Activated CD4-positive, alpha-beta memory T cell treated with anti-CD3 and anti-CD28 coated beads, Interleukin-2, amount 10 ng/mL, durations not matched to agents 7 days and 5 days (primary cell): ENCODE measurements at regions not wholly inside any gene's neighbourhood (a gene's known extent, or its start where the extent isn't known, plus 50 kb on each side); places are given as distances from the start of the nearest gene placed in this dataset.

Experiments used
- CTCF ChIA-PET: fragments of 350-600 bp; sonication (Branson Sonifier 250); formaldehyde crosslinking; loops from one replicate; lab custom pipeline; 2021; ENCODE audit warnings: antibody characterized with exemption, inconsistent platforms; lab: Charles Lee
- POLR2A ChIA-PET: fragments of 350-600 bp; sonication (Branson Sonifier 250); formaldehyde crosslinking; loops from one replicate; lab custom pipeline; 2021; ENCODE audit warnings: antibody characterized with exemption; lab: Charles Lee
- DNase-seq: peaks from one replicate; pipeline ENCODE4 v3.0.0-alpha.2; 2020
- H3K27ac Mint-ChIP-seq: one replicate; pipeline ENCODE4 v1.8.0; 2021; ENCODE audit warnings: mild to moderate bottlenecking, mixed read lengths
- H3K27me3 Mint-ChIP-seq: one replicate; pipeline ENCODE4 v1.8.0; 2021; ENCODE audit warnings: mixed read lengths
- H3K36me3 Mint-ChIP-seq: one replicate; pipeline ENCODE4 v1.8.0; 2021; ENCODE audit warnings: low read depth, mixed read lengths
- H3K4me1 Mint-ChIP-seq: one replicate; pipeline ENCODE4 v1.8.0; 2021; ENCODE audit warnings: mixed read lengths
- H3K4me3 Mint-ChIP-seq: one replicate; pipeline ENCODE4 v1.8.0; 2021; ENCODE audit warnings: mild to moderate bottlenecking, mixed read lengths
- H3K9me3 Mint-ChIP-seq: one replicate; pipeline ENCODE4 v1.8.0; 2021; ENCODE audit warnings: mixed read lengths

DNA sequence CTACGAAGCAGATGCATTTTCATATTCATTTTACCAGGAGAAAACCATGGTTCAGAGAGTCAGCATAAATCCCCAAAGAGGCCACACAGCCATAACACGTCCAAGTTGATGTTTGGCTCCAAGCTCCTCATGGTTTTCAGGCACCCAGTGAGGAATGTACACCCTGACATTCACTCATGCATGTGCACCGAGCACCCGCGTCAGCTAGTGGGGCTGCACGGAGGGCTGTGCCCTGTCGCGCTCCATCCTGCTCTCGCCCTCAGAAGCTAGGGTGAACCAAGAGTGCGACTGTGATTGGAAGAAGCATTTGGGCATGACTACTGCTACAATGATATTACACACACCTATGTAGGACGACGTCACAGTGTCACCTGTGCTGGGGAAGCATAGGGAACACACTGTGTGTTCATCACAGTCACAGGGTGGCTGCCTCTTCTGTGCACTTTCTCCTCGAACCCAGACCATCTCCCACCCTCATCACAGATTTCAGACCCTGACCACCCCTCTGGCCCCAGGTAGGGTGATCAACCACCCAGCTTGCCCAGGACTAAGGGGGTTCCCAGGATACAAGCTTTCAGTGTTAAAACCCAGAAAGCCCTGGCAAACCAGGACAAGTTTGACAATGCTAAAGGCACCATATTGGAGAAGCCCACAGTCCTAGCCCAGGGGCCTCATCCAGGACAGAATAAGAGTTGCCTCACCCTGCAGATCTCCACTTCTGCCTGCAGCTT, 148.6 kb upstream of the ZNF507 start:
- Mint-ChIP-seq H3K36me3 (no peaks in the 10 kb centered on the region), H3K27ac (no peak overlapping the region), H3K4me1 (peaks cover 9% of the 10 kb centered on the region), H3K9me3 (no peaks in the 10 kb centered on the region), H3K4me3 (no peak overlapping the region), H3K27me3 (peaks cover 2% of the 10 kb centered on the region)
- ChIA-PET CTCF (interaction anchor here (1.1 kb wide), 1 partner anchor 28 kb away, joined by 4 read pairs; no protein-coding TSS in a partner anchor), POLR2A (no interaction called here)
- no peak for DNase-seq

DNA sequence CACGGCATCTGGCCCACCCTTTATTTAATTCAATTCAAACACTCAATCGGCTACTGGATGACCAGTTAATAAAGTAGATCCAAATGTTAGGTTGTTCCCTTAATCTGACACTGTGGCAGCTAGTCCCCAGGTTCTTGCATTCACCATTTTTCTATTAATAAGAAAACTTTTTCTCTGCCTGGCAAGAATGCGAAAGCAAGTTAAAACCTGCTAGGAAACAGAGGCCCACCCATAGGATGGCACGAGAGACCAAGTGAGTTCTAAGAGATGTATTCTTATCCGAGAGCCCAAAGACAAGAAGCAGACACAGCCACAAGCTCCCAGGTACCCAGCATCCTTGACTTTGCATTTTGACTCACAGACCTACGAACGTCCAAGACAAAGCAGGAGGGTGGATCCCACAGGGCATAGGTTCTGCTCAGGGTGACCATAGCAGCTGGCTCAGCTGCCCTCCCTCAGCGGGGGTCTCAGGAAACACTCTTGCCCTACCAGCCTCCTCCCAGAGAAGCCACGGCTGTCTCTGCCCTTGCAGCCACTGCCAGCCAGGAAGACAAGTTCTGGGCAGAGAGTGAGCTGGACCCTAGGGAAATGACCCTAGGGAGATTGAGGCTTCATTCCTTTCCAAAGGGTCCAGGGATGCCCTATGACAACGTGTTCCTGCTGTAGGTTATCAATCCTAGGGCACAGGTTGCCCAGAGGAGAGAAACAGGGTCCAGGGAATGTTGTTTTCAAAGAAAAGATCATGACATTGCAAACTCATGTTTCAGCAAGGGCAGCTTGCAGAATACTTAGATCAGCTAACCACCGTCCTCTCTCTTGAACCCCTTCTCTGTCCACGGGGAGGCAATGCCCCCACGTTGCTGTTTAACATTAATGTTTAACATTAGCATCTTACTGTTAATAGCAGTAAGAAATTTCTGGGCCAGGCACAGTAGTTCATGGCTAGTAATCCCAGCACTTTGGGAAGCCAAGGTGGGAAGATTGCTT, 147.2 kb upstream of the ZNF507 start:
- Mint-ChIP-seq H3K4me1 (peaks cover 12% of the 10 kb centered on the region), H3K27me3 (peaks cover 2% of the 10 kb centered on the region)
- POLR2A ChIA-PET, result no interaction called here

DNA sequence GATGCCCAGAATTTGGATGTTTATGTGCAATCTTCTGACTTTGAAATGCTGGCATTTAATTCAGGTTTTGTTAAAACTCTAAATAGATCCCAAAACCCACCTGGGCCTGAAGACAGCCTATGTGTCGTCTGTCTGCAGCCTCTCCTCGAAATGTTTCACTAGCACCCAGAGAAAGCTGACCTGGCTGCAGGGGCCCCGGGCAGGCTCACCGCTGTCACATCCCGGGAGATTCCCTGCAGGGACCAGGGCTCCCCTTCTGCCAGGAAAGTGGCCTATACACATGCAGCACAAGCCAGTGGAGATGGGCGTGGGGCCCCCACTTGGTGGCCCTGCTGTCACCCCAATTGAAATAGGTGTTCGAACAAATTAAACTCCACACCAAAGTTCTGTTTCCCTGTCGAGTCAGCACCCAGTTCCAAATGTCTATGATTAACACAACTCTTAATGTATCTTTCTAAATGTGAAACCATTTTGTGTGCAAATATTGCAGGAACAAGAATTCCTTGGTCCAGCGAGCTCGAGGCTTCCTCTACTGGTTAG, 145.8 kb upstream of the ZNF507 start:
- Mint-ChIP-seq H3K4me1 (peaks cover 12% of the 10 kb centered on the region), H3K27ac (no peak overlapping the region), H3K36me3 (no peaks in the 10 kb centered on the region), H3K4me3 (no peak overlapping the region), H3K27me3 (peaks cover 2% of the 10 kb centered on the region), H3K9me3 (no peaks in the 10 kb centered on the region)
- ChIA-PET POLR2A (no interaction called here), CTCF (no interaction called here)
- DNase-seq, result no peak

More for the DNA sequence above, 147.2 kb upstream of the ZNF507 start:
- DNase-seq, result no peak
- H3K4me3 Mint-ChIP-seq, result no peak overlapping the region
- no peak overlapping the region for H3K27ac Mint-ChIP-seq
- H3K9me3 Mint-ChIP-seq, result no peaks in the 10 kb centered on the region
- CTCF ChIA-PET, result no interaction called here
- H3K36me3 Mint-ChIP-seq, result no peaks in the 10 kb centered on the region

DNA sequence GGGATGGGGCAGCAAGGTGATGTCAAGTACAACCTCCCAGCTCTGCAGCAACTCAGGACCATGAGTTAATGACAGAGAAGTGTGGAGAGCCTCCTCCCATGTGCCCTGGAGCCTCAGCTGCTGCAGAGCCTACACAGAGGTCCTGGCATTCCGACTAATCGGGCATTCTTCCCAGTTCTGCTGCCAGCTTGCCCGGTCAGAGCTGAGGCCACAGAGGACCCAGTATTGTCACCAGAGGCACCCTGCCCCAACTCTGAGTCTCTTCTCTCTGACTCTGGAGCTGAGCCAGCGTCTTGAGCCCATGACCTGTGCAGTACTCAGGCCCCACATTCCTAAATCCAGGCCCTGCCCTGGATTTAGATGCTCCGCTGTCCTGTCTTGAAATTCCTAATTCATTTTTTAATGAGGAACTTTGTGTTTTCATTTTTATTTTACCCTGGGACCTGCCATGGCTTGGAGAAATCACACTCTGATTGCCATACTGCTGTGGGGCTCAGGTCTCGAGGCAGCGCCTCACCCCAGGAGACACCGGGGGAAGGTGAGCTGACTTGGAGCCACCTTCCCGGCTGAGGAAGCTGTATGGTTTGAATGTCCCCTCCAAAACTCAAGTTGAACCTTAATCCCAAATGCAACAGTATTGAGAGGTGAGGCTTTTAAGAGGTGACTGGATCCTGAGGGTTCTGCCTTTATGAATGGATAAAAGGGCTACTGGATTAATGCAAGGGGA, 144.9 kb upstream of the ZNF507 start:
- DNase-seq, result no peak
- no peaks in the 10 kb centered on the region for H3K36me3 Mint-ChIP-seq
- no peak overlapping the region for H3K27ac Mint-ChIP-seq
- ChIA-PET CTCF (interaction anchor here (1.8 kb wide), 1 partner anchor 24 kb away, joined by 15 read pairs; no protein-coding TSS in a partner anchor), POLR2A (no interaction called here)
- no peak overlapping the region for H3K4me3 Mint-ChIP-seq
- peaks cover 2% of the 10 kb centered on the region for H3K27me3 Mint-ChIP-seq
- no peaks in the 10 kb centered on the region for H3K9me3 Mint-ChIP-seq
- H3K4me1 Mint-ChIP-seq, result peaks cover 12% of the 10 kb centered on the region

DNA sequence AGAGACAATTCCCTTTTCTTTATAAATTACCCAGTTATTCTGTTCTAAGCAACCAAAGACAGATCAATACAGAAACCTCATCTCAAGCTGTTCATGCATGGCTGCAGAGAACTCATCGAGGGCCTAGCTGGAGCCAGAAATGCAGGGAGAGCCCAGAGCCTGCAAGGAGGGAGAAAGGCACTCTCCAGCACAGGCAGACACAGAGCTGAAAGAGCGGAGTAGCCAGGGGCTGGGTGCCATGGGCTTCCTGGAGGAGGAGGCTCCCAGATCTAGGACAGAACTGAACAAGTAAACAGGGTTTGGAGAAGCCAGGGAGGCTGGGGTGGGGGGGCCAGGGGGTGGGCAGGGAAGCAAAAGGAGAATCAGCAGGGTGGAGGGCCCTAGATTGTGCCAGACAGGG, 144.2 kb upstream of the ZNF507 start:
- POLR2A ChIA-PET, result interaction anchor here (1.5 kb wide), 1 partner anchor 23 kb away, joined by 3 read pairs; no protein-coding TSS in a partner anchor
- Mint-ChIP-seq H3K4me1 (peaks cover 12% of the 10 kb centered on the region), H3K27ac (no peak overlapping the region), H3K27me3 (peaks cover 2% of the 10 kb centered on the region), H3K36me3 (no peaks in the 10 kb centered on the region), H3K9me3 (no peaks in the 10 kb centered on the region), H3K4me3 (no peak overlapping the region)
- CTCF ChIA-PET, result interaction anchor here (1.8 kb wide), 1 partner anchor 24 kb away, joined by 15 read pairs; no protein-coding TSS in a partner anchor
- DNase-seq, result no peak

DNA sequence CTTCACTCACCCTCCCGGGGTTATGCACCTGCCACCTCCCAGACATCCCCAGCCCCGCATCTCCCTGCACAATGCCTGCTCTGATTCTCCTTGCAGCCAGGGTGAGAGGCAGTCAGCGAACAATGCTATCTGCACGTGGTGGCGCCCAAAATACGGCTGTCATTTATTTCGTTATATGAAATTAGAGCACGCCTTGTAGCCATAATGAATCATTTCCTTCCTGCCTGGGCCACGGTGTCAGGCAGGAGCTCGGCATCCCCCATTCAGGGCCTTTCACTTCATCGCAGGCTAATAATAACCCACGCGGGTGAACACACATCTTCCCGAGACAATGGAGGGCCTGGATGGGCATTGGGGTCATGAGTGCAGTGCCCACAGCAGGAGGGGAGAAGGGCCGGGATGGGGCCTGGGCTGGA, 143.8 kb upstream of the ZNF507 start:
- Mint-ChIP-seq H3K36me3 (no peaks in the 10 kb centered on the region), H3K27ac (no peak overlapping the region), H3K4me1 (peaks cover 12% of the 10 kb centered on the region), H3K27me3 (peaks cover 2% of the 10 kb centered on the region), H3K9me3 (no peaks in the 10 kb centered on the region), H3K4me3 (no peak overlapping the region)
- ChIA-PET CTCF (interaction anchor here (1.8 kb wide), 1 partner anchor 23 kb away, joined by 15 read pairs; no protein-coding TSS in a partner anchor), POLR2A (interaction anchor here (1.5 kb wide), 1 partner anchor 23 kb away, joined by 3 read pairs; no protein-coding TSS in a partner anchor)
- peak; percentile 41 for DNase-seq

DNA sequence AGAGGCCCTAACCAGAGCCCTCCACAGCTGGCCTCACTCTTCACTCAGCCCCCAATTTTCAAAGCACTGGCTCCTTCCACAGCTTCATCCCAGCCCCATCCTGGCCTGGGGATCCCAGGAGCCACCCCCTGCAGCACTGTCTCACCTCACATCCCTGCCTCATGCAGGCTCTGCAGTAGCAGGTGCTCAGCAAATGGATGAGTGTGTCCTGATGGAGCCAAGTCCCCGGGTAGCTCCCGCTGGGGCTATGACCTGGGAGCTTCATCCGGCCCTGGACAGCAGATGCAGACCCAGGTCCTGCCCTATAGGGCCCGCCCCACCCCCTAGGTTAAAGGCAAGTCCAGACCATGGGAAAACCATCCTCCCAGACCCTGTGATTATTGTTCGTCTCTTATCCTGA, 143.2 kb upstream of the ZNF507 start:
- no peak for DNase-seq
- H3K36me3 Mint-ChIP-seq, result no peaks in the 10 kb centered on the region
- ChIA-PET CTCF (interaction anchor here (1.8 kb wide), 1 partner anchor 23 kb away, joined by 15 read pairs; no protein-coding TSS in a partner anchor), POLR2A (interaction anchor here (1.5 kb wide), 1 partner anchor 22 kb away, joined by 3 read pairs; no protein-coding TSS in a partner anchor)
- no peak overlapping the region for H3K27ac Mint-ChIP-seq
- no peaks in the 10 kb centered on the region for H3K9me3 Mint-ChIP-seq
- H3K27me3 Mint-ChIP-seq, result peaks cover 2% of the 10 kb centered on the region
- no peak overlapping the region for H3K4me3 Mint-ChIP-seq
- H3K4me1 Mint-ChIP-seq, result peaks cover 12% of the 10 kb centered on the region

DNA sequence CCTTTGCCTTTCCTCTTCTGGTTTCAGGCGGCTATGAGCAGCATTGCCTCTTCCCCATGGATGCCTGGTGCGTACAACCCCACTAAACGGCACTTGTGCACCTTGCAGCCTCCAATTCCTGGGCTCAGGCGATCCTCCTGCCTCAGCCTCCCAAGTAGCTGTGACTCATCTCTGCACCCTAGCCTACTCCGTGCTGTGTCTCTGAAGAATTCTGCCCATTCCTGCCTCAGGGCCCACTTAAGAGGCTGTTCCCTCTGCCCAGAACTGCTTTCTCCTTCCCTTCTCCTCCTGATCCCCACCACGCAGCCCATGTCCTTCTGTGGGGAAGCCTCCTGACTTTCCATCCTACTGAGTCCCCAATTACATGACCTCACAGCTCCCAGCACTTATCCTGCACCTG, 142.2 kb upstream of the ZNF507 start:
- no peaks in the 10 kb centered on the region for H3K9me3 Mint-ChIP-seq
- CTCF ChIA-PET, result no interaction called here
- H3K27me3 Mint-ChIP-seq, result peaks cover 2% of the 10 kb centered on the region
- POLR2A ChIA-PET, result no interaction called here
- peaks cover 12% of the 10 kb centered on the region for H3K4me1 Mint-ChIP-seq
- DNase-seq, result no peak
- H3K4me3 Mint-ChIP-seq, result no peak overlapping the region
- no peaks in the 10 kb centered on the region for H3K36me3 Mint-ChIP-seq
- H3K27ac Mint-ChIP-seq, result no peak overlapping the region

DNA sequence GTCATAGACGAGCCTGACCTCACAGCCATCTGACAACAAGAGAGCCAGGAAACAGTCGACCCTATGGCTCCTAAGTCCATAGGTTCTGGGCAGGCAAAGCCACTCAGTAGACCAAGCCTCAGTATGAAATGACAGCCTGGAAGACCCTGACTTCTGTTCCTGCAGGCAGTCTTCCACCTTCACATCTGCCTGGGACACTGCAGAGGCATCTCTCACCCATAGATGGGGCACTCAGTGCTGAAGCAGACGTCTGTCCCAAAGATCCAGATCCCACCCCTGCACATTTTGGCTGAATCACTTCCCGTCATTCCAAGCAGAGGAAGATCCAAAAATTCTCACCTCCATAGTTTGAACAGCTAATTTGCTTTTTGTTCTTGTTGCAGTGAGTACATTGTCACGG, 139.3 kb upstream of the ZNF507 start:
- peaks cover 8% of the 10 kb centered on the region for H3K27me3 Mint-ChIP-seq
- no peak for DNase-seq
- no peak overlapping the region for H3K4me3 Mint-ChIP-seq
- no peaks in the 10 kb centered on the region for H3K9me3 Mint-ChIP-seq
- peaks cover 9% of the 10 kb centered on the region for H3K4me1 Mint-ChIP-seq
- ChIA-PET CTCF (no interaction called here), POLR2A (no interaction called here)
- H3K27ac Mint-ChIP-seq, result no peak overlapping the region
- no peaks in the 10 kb centered on the region for H3K36me3 Mint-ChIP-seq

DNA sequence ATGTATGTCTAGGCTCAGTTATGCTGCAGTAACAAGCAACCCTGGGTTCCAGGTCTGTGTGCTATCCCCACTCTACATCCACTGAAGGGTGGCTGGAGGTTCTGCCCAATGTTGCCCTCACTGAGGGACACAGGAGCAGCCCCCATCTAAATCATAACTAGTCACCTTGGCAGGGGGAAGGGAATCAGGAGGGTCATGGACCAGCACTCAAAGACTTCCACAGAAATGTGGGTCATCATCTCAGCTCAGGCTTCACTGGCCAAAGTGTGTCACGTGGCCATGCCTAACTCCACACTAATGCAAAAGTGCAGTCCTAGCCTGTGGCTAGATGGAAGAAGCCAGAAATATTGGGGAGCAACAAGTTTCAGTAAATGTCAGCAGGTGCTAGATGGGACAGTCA, 137.3 kb upstream of the ZNF507 start:
- H3K27ac Mint-ChIP-seq, result no peak overlapping the region
- no peaks in the 10 kb centered on the region for H3K9me3 Mint-ChIP-seq
- peaks cover 11% of the 10 kb centered on the region for H3K27me3 Mint-ChIP-seq
- no peak overlapping the region for H3K4me3 Mint-ChIP-seq
- no peaks in the 10 kb centered on the region for H3K4me1 Mint-ChIP-seq
- ChIA-PET CTCF (no interaction called here), POLR2A (no interaction called here)
- no peaks in the 10 kb centered on the region for H3K36me3 Mint-ChIP-seq
- no peak for DNase-seq

DNA sequence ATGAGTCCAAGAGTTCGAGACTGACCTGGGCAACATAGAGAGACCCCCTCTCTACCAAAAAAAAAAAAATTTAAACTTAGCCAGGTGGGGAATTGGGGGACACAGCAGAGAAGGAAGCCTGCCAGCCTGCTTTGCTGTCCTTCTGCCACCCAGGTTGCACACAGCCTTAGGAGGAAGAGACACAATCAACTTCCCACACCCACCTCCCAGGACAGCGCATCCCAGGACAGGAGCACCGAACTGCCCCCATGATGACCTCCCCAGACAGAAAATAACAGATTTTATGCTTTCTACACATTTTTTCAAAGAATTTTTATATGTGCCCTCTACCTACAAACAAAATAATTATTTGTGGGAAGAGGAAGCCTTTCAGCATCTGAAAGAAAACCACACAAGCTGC, 126.0 kb upstream of the ZNF507 start:
- CTCF ChIA-PET, result no interaction called here
- Mint-ChIP-seq H3K4me1 (peaks cover 8% of the 10 kb centered on the region), H3K27ac (no peak overlapping the region), H3K9me3 (no peaks in the 10 kb centered on the region), H3K4me3 (no peak overlapping the region), H3K36me3 (no peaks in the 10 kb centered on the region), H3K27me3 (peaks cover 25% of the 10 kb centered on the region)
- no peak for DNase-seq
- POLR2A ChIA-PET, result no interaction called here

DNA sequence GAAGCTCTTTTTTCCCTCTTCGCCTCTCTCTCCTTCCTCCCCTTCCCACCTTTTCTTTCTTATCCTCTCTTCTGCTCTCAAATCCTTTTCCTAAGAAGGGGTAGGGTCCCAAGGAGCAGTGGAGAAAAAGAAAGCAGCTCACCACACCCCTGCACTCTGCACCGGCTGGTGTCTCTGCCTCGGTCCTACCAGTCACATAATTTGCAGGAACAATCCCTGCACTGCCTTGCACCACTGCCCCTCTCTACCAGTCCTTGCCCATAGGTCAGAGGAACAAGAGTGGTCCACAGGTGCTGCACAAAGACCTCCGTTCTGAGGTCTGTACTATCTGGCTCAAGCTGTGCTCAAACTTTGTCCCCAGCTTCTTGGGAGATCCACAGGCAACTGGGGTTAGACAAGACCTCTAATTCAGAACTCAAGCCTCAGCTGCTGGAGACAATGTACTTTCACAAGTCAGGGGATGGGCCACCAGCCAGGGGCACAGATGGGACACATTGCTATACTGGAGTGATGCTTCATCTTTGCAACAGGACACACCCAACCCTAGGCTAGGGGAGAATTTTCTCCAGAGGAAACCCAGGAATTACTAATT, 125.4 kb upstream of the ZNF507 start:
- CTCF ChIA-PET, result no interaction called here
- POLR2A ChIA-PET, result no interaction called here
- H3K36me3 Mint-ChIP-seq, result no peaks in the 10 kb centered on the region
- DNase-seq, result no peak
- H3K9me3 Mint-ChIP-seq, result no peaks in the 10 kb centered on the region
- H3K27me3 Mint-ChIP-seq, result peaks cover 27% of the 10 kb centered on the region
- H3K4me3 Mint-ChIP-seq, result no peak overlapping the region
- H3K27ac Mint-ChIP-seq, result no peak overlapping the region
- peaks cover 10% of the 10 kb centered on the region for H3K4me1 Mint-ChIP-seq
